PC-3 (cell line): ENCODE measurements at regions not wholly inside any gene's neighbourhood (a gene's known extent, or its start where the extent isn't known, plus 50 kb on each side); places are given as distances from the start of the nearest gene placed in this dataset.

ENCODE experiments used
- EZH2 ChIP-seq: fragments of 300-600 bp; sonication (generic); IDR thresholded peaks from one replicate; pipeline ENCODE4 v1.6.1; 2017; ENCODE audit warnings: antibody characterized with exemption, mild to moderate bottlenecking, low read length; ENCODE audit not compliant: unreplicated experiment
- TF ChIP-seq, protein P1 (sequence below): fragments of 300-600 bp; sonication (generic); conservative IDR thresholded peaks from 2 replicates; pipeline ENCODE4 v1.5.1; 2017; ENCODE audit warnings: antibody characterized with exemption, low read depth, mild to moderate bottlenecking, low read length

DNA sequence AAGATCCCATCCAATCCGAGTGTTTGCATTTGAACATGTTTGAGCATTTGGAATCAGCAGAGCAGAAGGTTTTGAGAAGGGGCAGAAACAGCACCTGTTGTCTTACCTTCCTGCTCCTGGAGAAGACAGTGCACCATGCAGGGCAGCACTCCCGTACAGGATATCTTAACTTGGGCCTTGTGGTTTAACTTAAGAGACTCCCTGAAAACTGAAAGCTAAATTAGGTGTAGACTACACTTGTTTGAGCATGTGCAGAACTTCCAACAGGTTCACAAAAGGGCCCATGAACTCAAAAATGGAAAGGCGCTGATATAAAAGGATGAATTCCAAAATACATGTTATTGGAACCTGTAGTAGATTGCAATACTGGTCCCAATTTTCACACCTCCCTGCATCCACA is 175.4 kb upstream of the PRICKLE2 start:
- TF ChIP-seq, protein P1, sequence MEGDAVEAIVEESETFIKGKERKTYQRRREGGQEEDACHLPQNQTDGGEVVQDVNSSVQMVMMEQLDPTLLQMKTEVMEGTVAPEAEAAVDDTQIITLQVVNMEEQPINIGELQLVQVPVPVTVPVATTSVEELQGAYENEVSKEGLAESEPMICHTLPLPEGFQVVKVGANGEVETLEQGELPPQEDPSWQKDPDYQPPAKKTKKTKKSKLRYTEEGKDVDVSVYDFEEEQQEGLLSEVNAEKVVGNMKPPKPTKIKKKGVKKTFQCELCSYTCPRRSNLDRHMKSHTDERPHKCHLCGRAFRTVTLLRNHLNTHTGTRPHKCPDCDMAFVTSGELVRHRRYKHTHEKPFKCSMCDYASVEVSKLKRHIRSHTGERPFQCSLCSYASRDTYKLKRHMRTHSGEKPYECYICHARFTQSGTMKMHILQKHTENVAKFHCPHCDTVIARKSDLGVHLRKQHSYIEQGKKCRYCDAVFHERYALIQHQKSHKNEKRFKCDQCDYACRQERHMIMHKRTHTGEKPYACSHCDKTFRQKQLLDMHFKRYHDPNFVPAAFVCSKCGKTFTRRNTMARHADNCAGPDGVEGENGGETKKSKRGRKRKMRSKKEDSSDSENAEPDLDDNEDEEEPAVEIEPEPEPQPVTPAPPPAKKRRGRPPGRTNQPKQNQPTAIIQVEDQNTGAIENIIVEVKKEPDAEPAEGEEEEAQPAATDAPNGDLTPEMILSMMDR = no peak
- TF ChIP-seq EZH2 = no peak
